HG03442 (cell line): ENCODE measurements at regions not wholly inside any gene's neighbourhood (a gene's known extent, or its start where the extent isn't known, plus 50 kb on each side); places are given as distances from the start of the nearest gene placed in this dataset.

Experiments used
- ATAC-seq: cut with Tn5 transposase; IDR thresholded peaks from one replicate; pipeline ENCODE4 v1.9.1; 2021; ENCODE audit warnings: mild to moderate bottlenecking, moderate library complexity; ENCODE audit not compliant: unreplicated experiment

- no peak for ATAC-seq
Observed at GRCh38 chr7:45349090-45349489, 191.5 kb downstream of the RAMP3 start.

- ATAC-seq, result no peak
Observed at GRCh38 chr7:45350896-45351295, 193.3 kb downstream of the RAMP3 start.

GRCh38 chr7:45358287-45358686 lies 200.7 kb downstream of the RAMP3 start:
- ATAC-seq, result no peak

GRCh38 chr7:45359250-45359649 lies 201.7 kb downstream of the RAMP3 start:
- no peak for ATAC-seq

GRCh38 chr7:45359776-45360175 lies 202.2 kb downstream of the RAMP3 start:
- no peak for ATAC-seq

- ATAC-seq, result no peak
Observed at GRCh38 chr7:45363669-45364068, 206.1 kb downstream of the RAMP3 start.

- no peak for ATAC-seq
Observed at GRCh38 chr7:45365341-45365740, 207.8 kb downstream of the RAMP3 start.

GRCh38 chr7:45366475-45366874 lies 207.7 kb upstream of the ADCY1 start:
- ATAC-seq, result no peak

- ATAC-seq, result no peak
Observed at GRCh38 chr7:45367026-45367425, 207.1 kb upstream of the ADCY1 start.

- ATAC-seq, result no peak
Observed at GRCh38 chr7:45368129-45368807, 205.9 kb upstream of the ADCY1 start.

GRCh38 chr7:45384499-45384898 lies 189.7 kb upstream of the ADCY1 start:
- ATAC-seq, result no peak

- no peak for ATAC-seq
Observed at GRCh38 chr7:45387837-45388236, 186.3 kb upstream of the ADCY1 start.

- ATAC-seq, result no peak
Observed at GRCh38 chr7:45389073-45389872, 184.9 kb upstream of the ADCY1 start.

GRCh38 chr7:45390180-45390579 lies 184.0 kb upstream of the ADCY1 start:
- no peak for ATAC-seq

GRCh38 chr7:45390731-45391130 lies 183.4 kb upstream of the ADCY1 start:
- no peak for ATAC-seq

GRCh38 chr7:45391618-45392451 lies 182.3 kb upstream of the ADCY1 start:
- no peak for ATAC-seq

GRCh38 chr7:45394117-45394708 lies 180.0 kb upstream of the ADCY1 start:
- ATAC-seq, result no peak

- no peak for ATAC-seq
Observed at GRCh38 chr7:45399069-45399468, 175.1 kb upstream of the ADCY1 start.

GRCh38 chr7:45400680-45401079 lies 173.5 kb upstream of the ADCY1 start:
- ATAC-seq, result no peak

GRCh38 chr7:45401155-45401554 lies 173.0 kb upstream of the ADCY1 start:
- no peak for ATAC-seq

- ATAC-seq, result no peak
Observed at GRCh38 chr7:45401851-45402250, 172.3 kb upstream of the ADCY1 start.
